Chondrocyte (in vitro differentiated cells): ENCODE measurements at regions not wholly inside any gene's neighbourhood (a gene's known extent, or its start where the extent isn't known, plus 50 kb on each side); places are given as distances from the start of the nearest gene placed in this dataset.

Experiments
- DNase-seq: peaks from one replicate; pipeline ENCODE4 v3.0.0; 2021; ENCODE audit warnings: mixed read lengths, low spot score
- H3K27ac Mint-ChIP-seq: one replicate; pipeline ENCODE4 v1.8.0; 2021; ENCODE audit warnings: mild to moderate bottlenecking, moderate library complexity, mixed read lengths; ENCODE audit not compliant: unreplicated experiment
- H3K27me3 Mint-ChIP-seq: 2 replicates; pipeline ENCODE4 v1.8.0; 2021; ENCODE audit warnings: low read depth, mixed read lengths
- H3K36me3 Mint-ChIP-seq: 2 replicates; pipeline ENCODE4 v1.8.0; 2021; ENCODE audit warnings: low read depth, mixed read lengths
- H3K4me1 Mint-ChIP-seq: 2 replicates; pipeline ENCODE4 v1.8.0; 2021; ENCODE audit warnings: low read depth, mild to moderate bottlenecking, mixed read lengths
- H3K4me3 Mint-ChIP-seq: one replicate; pipeline ENCODE4 v1.8.0; 2021; ENCODE audit warnings: mild to moderate bottlenecking, moderate library complexity, mixed read lengths; ENCODE audit not compliant: unreplicated experiment
- H3K9me3 Mint-ChIP-seq: 2 replicates; pipeline ENCODE4 v1.8.0; 2021; ENCODE audit warnings: low read depth, mixed read lengths
- TF ChIP-seq, protein P1 (sequence below): fragments of 200-600 bp; sonication (generic); IDR thresholded peaks from 2 replicates; pipeline ENCODE4 v1.5.0; 2021; ENCODE audit warnings: antibody characterized with exemption, mild to moderate bottlenecking, moderate library complexity

GRCh38 chr1:67589519-67590233, 95.3 kb upstream of the GADD45A start:
- no peak overlapping the region for H3K4me3 Mint-ChIP-seq
- H3K4me1 Mint-ChIP-seq: peaks cover 13% of the 10 kb centered on the region
- H3K36me3 Mint-ChIP-seq: no peaks in the 10 kb centered on the region
- H3K9me3 Mint-ChIP-seq: no peaks in the 10 kb centered on the region
- H3K27ac Mint-ChIP-seq: no peak overlapping the region
- TF ChIP-seq, protein P1, sequence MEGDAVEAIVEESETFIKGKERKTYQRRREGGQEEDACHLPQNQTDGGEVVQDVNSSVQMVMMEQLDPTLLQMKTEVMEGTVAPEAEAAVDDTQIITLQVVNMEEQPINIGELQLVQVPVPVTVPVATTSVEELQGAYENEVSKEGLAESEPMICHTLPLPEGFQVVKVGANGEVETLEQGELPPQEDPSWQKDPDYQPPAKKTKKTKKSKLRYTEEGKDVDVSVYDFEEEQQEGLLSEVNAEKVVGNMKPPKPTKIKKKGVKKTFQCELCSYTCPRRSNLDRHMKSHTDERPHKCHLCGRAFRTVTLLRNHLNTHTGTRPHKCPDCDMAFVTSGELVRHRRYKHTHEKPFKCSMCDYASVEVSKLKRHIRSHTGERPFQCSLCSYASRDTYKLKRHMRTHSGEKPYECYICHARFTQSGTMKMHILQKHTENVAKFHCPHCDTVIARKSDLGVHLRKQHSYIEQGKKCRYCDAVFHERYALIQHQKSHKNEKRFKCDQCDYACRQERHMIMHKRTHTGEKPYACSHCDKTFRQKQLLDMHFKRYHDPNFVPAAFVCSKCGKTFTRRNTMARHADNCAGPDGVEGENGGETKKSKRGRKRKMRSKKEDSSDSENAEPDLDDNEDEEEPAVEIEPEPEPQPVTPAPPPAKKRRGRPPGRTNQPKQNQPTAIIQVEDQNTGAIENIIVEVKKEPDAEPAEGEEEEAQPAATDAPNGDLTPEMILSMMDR: no peak
- no peak for DNase-seq
- H3K27me3 Mint-ChIP-seq: no peaks in the 10 kb centered on the region

- H3K27ac Mint-ChIP-seq: no peak overlapping the region
- H3K4me3 Mint-ChIP-seq: no peak overlapping the region
- no peak for DNase-seq
- no peaks in the 10 kb centered on the region for H3K36me3 Mint-ChIP-seq
- TF ChIP-seq, protein P1: no peak
- no peaks in the 10 kb centered on the region for H3K9me3 Mint-ChIP-seq
- H3K4me1 Mint-ChIP-seq: peaks cover 11% of the 10 kb centered on the region
- no peaks in the 10 kb centered on the region for H3K27me3 Mint-ChIP-seq
Observed at GRCh38 chr1:67590329-67590728, 94.7 kb upstream of the GADD45A start.

- Mint-ChIP-seq H3K27ac (no peak overlapping the region), H3K36me3 (no peaks in the 10 kb centered on the region), H3K4me3 (no peak overlapping the region), H3K27me3 (no peaks in the 10 kb centered on the region), H3K9me3 (no peaks in the 10 kb centered on the region), H3K4me1 (peaks cover 5% of the 10 kb centered on the region)
- TF ChIP-seq, protein P1: no peak
- DNase-seq: no peak
Observed at GRCh38 chr1:67594764-67595163, 90.2 kb upstream of the GADD45A start.

DNA sequence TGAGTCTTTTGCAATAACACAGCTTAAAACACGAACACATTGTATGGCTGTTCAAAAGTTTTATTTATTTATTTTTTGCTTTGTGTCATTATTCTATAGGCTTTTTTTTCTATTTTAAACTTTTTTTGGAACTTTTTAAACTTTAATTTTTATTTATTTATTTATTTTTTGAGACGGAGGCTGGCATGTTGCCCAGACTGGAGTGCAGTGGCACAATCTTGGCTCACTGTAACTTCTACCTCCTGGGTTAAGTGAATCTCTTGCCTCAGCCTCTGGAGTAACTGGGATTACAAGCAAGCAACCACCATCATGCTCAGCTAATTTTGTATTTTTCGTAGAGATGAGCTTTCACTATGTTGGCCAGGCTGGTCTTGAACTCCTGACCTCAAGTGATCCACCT, 88.3 kb upstream of the GADD45A start:
- Mint-ChIP-seq H3K4me1 (no peaks in the 10 kb centered on the region), H3K27ac (no peak overlapping the region), H3K36me3 (no peaks in the 10 kb centered on the region), H3K9me3 (no peaks in the 10 kb centered on the region), H3K4me3 (no peak overlapping the region), H3K27me3 (no peaks in the 10 kb centered on the region)
- no peak for DNase-seq
- TF ChIP-seq, protein P1: no peak

- no peak overlapping the region for H3K4me3 Mint-ChIP-seq
- no peaks in the 10 kb centered on the region for H3K27me3 Mint-ChIP-seq
- H3K9me3 Mint-ChIP-seq: no peaks in the 10 kb centered on the region
- no peak for DNase-seq
- H3K36me3 Mint-ChIP-seq: peaks cover 2% of the 10 kb centered on the region
- H3K27ac Mint-ChIP-seq: no peak overlapping the region
- no peaks in the 10 kb centered on the region for H3K4me1 Mint-ChIP-seq
- TF ChIP-seq, protein P1: no peak
Observed at GRCh38 chr1:67597336-67597735, 87.7 kb upstream of the GADD45A start.
